K562 (cell line): ENCODE measurements at regions not wholly inside any gene's neighbourhood (a gene's known extent, or its start where the extent isn't known, plus 50 kb on each side); places are given as distances from the start of the nearest gene placed in this dataset.

Experiments
- ATAC-seq: fragments of 200-7000 bp; cut with Tn5 transposase; 3 replicates; pipeline ENCODE4 v1.9.1; 2020; ENCODE audit warnings: moderate library complexity
- BruUV-seq: library from RNA; stranded (reverse); fragments of 400-500 nt; replicated peaks from 2 replicates; lab custom pipeline; 2021; lab: Mats Ljungman, UMichigan
- CTCF ChIA-PET: fragments of 300-600 bp; formaldehyde crosslinking; extraction: SDS; loops from one replicate; lab custom pipeline; 2021; ENCODE audit warnings: low intra/inter-chr PET ratio; lab: Yijun Ruan, JAX
- POLR2A ChIA-PET: fragments of 300-600, 350-650 bp; sonication (Branson Sonifier 250); formaldehyde crosslinking; extraction: SDS; loops from one replicate; lab custom pipeline; 2021; ENCODE audit warnings: antibody characterized with exemption, inconsistent platforms; lab: Yijun Ruan, JAX
- DNase-seq, 4 experiments: peaks; one replicate each; pipeline versions ENCODE4 v3.0.0 to v3.0.0-alpha.2; 2011 to 2018; ENCODE audit warnings: low spot score in 3 of 4, mixed read lengths in 3 of 4; ENCODE audit errors: extremely low read depth in 1 of 4
- FAIRE-seq: peaks from 2 replicates; lab custom pipeline; 2011; peaks lifted over from hg19 to GRCh38; lab: Jason Lieb, UNC
- H2AFZ ChIP-seq: 2 replicates; pipeline ENCODE4 v1.6.0; 2011; ENCODE audit warnings: low read depth, low read length, control low read depth, inconsistent platforms
- H3K27ac ChIP-seq: fragments of 200-600 bp; 3 replicates; pipeline ENCODE4 v1.8.0; 2011; ENCODE audit warnings: low read depth, mild to moderate bottlenecking, control low read depth, inconsistent platforms, low read length, moderate library complexity, mixed read lengths; ENCODE audit errors: extremely low read depth
- H3K27me3 ChIP-seq, 2 experiments: fragments of 300-600 bp in 1 of 2; 2 replicates in 1 of 2; 3 replicates in 1 of 2; pipeline versions ENCODE4 v1.6.0 to v1.8.0; 2011; ENCODE audit warnings: inconsistent platforms in 2 of 2, low read length in 2 of 2, mild to moderate bottlenecking in 1 of 2, mixed read lengths in 1 of 2, moderate library complexity in 1 of 2; ENCODE audit not compliant: control insufficient read depth in 2 of 2, insufficient read depth in 2 of 2
- H3K36me3 ChIP-seq: fragments of 300-600 bp; 3 replicates; pipeline ENCODE4 v1.8.0; 2011; ENCODE audit warnings: mild to moderate bottlenecking, low read length, inconsistent platforms; ENCODE audit not compliant: control insufficient read depth, insufficient read depth
- H3K4me1 ChIP-seq, 2 experiments: fragments of 200-600 bp in 1 of 2; replicated peaks in 1 of 2; 2 replicates in 1 of 2; 3 replicates in 1 of 2; pipeline versions ENCODE4 v1.5.1 to v1.8.0; 2011; ENCODE audit warnings: inconsistent platforms in 2 of 2, low read length in 2 of 2, mild to moderate bottlenecking in 1 of 2, mixed read lengths in 1 of 2, moderate library complexity in 1 of 2; ENCODE audit not compliant: control insufficient read depth in 2 of 2, insufficient read depth in 2 of 2
- H3K4me2 ChIP-seq: 2 replicates; pipeline ENCODE4 v1.6.1; 2011; ENCODE audit warnings: low read length, control low read depth, inconsistent platforms, mixed read lengths; ENCODE audit not compliant: insufficient read depth
- H3K4me3 ChIP-seq: fragments of 200-600 bp; sonication (generic), shearing (Covaris generic); 2 replicates; pipeline ENCODE4 v1.5.1; 2016; ENCODE audit warnings: control low read depth, inconsistent platforms
- H3K79me2 ChIP-seq: fragments of 200-600 bp; 3 replicates; pipeline ENCODE4 v1.8.0; 2011; ENCODE audit warnings: low read length, inconsistent platforms; ENCODE audit not compliant: control insufficient read depth, insufficient read depth
- H3K9ac ChIP-seq, 2 experiments: 2 replicates each; pipeline versions ENCODE4 v1.6.0 to v1.6.1; 2011; ENCODE audit warnings: low read depth in 2 of 2, low read length in 2 of 2, control low read depth in 1 of 2, inconsistent platforms in 1 of 2, mild to moderate bottlenecking in 1 of 2, mixed read lengths in 1 of 2; ENCODE audit not compliant: insufficient read depth in 1 of 2
- H3K9me1 ChIP-seq: one replicate; pipeline ENCODE4 v1.6.0; 2011; ENCODE audit warnings: inconsistent platforms, mild to moderate bottlenecking, low read length, moderate library complexity; ENCODE audit not compliant: control insufficient read depth, insufficient read depth
- H3K9me3 ChIP-seq: replicated peaks from 2 replicates; pipeline ENCODE4 v1.5.1; 2011; ENCODE audit warnings: low read depth, low read length, inconsistent platforms; ENCODE audit not compliant: control insufficient read depth, insufficient read depth
- H4K20me1 ChIP-seq: replicated peaks from 2 replicates; pipeline ENCODE4 v1.6.1; 2011; ENCODE audit warnings: low read length, inconsistent platforms, mixed read lengths; ENCODE audit not compliant: control insufficient read depth, insufficient read depth
- AFF1 ChIP-seq, 2 experiments: fragments of 450-650 bp; IDR thresholded peaks; 2 replicates each; pipeline ENCODE4 v1.6.1; 2018; ENCODE audit warnings: mild to moderate bottlenecking in 2 of 2, low read depth in 1 of 2; ENCODE audit not compliant: partially characterized antibody in 2 of 2
- BHLHE40 ChIP-seq: IDR thresholded peaks from 2 replicates; pipeline ENCODE4 v1.6.1; 2011; ENCODE audit warnings: low read length, improper control_type of control experiment
- BRD4 ChIP-seq: fragments of 200-600 bp; sonication (generic); IDR thresholded peaks from 2 replicates; pipeline ENCODE4 v1.6.1; 2017; ENCODE audit warnings: inconsistent platforms
- CHCHD3 ChIP-seq: fragments of 250-450 bp; sonication (Bioruptor Pico); IDR thresholded peaks from 2 replicates; pipeline ENCODE4 v2.1.2; 2022; ENCODE audit warnings: mild to moderate bottlenecking
- CSDE1 ChIP-seq, 2 experiments: fragments of 450-650 bp; IDR thresholded peaks; 2 replicates each; pipeline ENCODE4 v1.6.1; 2016; ENCODE audit warnings: mild to moderate bottlenecking in 1 of 2
- CTCF ChIP-seq, 3 experiments: IDR thresholded peaks in 2 of 3; conservative IDR thresholded peaks in 1 of 3; 2 replicates each; pipeline ENCODE4 v1.5.1; 2011 to 2012; ENCODE audit warnings: low read length in 3 of 3, mild to moderate bottlenecking in 3 of 3, control low read depth in 2 of 3, improper control_type of control experiment in 1 of 3, inconsistent platforms in 1 of 3, low read depth in 1 of 3, mixed read lengths in 1 of 3, moderate library complexity in 1 of 3; ENCODE audit not compliant: insufficient read depth in 2 of 3
- CTCFL ChIP-seq: IDR thresholded peaks from 2 replicates; pipeline ENCODE4 v1.6.1; 2011; ENCODE audit warnings: borderline replicate concordance, low read depth, mild to moderate bottlenecking, moderate library complexity, low read length; ENCODE audit not compliant: insufficient read depth, poor library complexity, severe bottlenecking
- E2F6 ChIP-seq, 2 experiments: IDR thresholded peaks; 2 replicates each; pipeline ENCODE4 v1.6.1; 2011; ENCODE audit warnings: borderline replicate concordance in 1 of 2, control low read depth in 1 of 2, low read depth in 1 of 2, low read length in 1 of 2, mild to moderate bottlenecking in 1 of 2, mixed read lengths in 1 of 2, moderate library complexity in 1 of 2; ENCODE audit not compliant: insufficient read depth in 1 of 2, insufficient read length in 1 of 2, poor library complexity in 1 of 2, severe bottlenecking in 1 of 2; ENCODE audit errors: extremely low read depth in 1 of 2
- HMG20A ChIP-seq: fragments of 450-650 bp; formaldehyde crosslinking; conservative IDR thresholded peaks from 2 replicates; pipeline ENCODE4 v1.4.0; 2020; ENCODE audit warnings: mild to moderate bottlenecking, mixed read lengths
- RBFOX2 ChIP-seq: fragments of 200-400 bp; formaldehyde crosslinking; IDR thresholded peaks from 2 replicates; pipeline ENCODE4 v1.6.1; 2017; ENCODE audit warnings: low read depth, mild to moderate bottlenecking, low read length, moderate library complexity
- SMARCE1 ChIP-seq: fragments of 450-650 bp; IDR thresholded peaks from 2 replicates; pipeline ENCODE4 v1.7.1; 2016; ENCODE audit warnings: mild to moderate bottlenecking
- SPI1 ChIP-seq: IDR thresholded peaks from 2 replicates; pipeline ENCODE4 v1.6.1; 2011; ENCODE audit warnings: low read depth, low read length, control low read depth, borderline replicate concordance
- TBP ChIP-seq: optimal IDR thresholded peaks from 2 replicates; pipeline ENCODE3; 2011; ENCODE audit warnings: low read depth, low read length, improper control_type of control experiment
- THRAP3 ChIP-seq: fragments of 450-650 bp; IDR thresholded peaks from 2 replicates; pipeline ENCODE4 v1.6.1; 2016; ENCODE audit warnings: mild to moderate bottlenecking, inconsistent platforms, borderline replicate concordance
- WGBS: fragments of 100-300 bp; shearing (Covaris generic); methylation state at CpG from one replicate; pipeline ENCODE4 v1.1.6; 2016; ENCODE audit warnings: low coverage, mixed read lengths; ENCODE audit not compliant: insufficient coverage; ENCODE audit errors: missing lambda C conversion rate; 5-methylcytosine and 5-hydroxymethylcytosine counted together
- in situ Hi-C: fragments of 300-500 bp; cut with MboI; formaldehyde crosslinking; loops from 4 replicates; pipeline ENCODE4 v1.15.0; 2018; ENCODE audit warnings: inconsistent platforms, mixed read lengths
- intact Hi-C: fragments of 100-400 bp; cut with micrococcal nuclease; formaldehyde crosslinking; loops from 2 replicates; pipeline ENCODE4 v1.14.2; 2022

- intact Hi-C loops (no loop called here), in situ Hi-C loops (no loop called here)
- Histone ChIP-seq H3K4me2 (no peak overlapping the region), H3K27ac (no peak overlapping the region), H2AFZ (no peak overlapping the region), H3K9me1 (no peaks in the 10 kb centered on the region), H3K9ac (no peak overlapping the region), H4K20me1 (no peaks in the 10 kb centered on the region), H3K4me1 (no peaks in the 10 kb centered on the region), H3K27me3 (peaks cover 0 to 4% of the 10 kb centered on the region in 2 experiments; a peak in 1 of 5 replicates), H3K79me2 (no peaks in the 10 kb centered on the region), H3K36me3 (no peaks in the 10 kb centered on the region), H3K9me3 (no peaks in the 10 kb centered on the region), H3K4me3 (no peak overlapping the region)
- CTCF ChIA-PET = no interaction called here
- BruUV-seq = no TSS peak
- FAIRE-seq = no peak
- POLR2A ChIA-PET = no interaction called here
- no peak for ATAC-seq
- 0% methylated on average over 7 of the region's 7 CpGs for WGBS
- no peak for DNase-seq
- TF ChIP-seq AFF1 (IDR thresholded peaks at IDR 0.05; ENCODE audit: low read depth in 1 of 2, partially characterized antibody in 2 of 2) = no peak
- TF ChIP-seq SPI1 = no peak
- TF ChIP-seq BRD4 = no peak
- TF ChIP-seq CTCFL = no peak
- no peak for TF ChIP-seq CHCHD3 (CRISPR knock-in tag)
- no peak for TF ChIP-seq SMARCE1
- no peak for TF ChIP-seq CTCF (IDR thresholded peaks at IDR 0.05 in 2 of 3, conservative IDR thresholded peaks at IDR 0.05 in 1 of 3; ENCODE audit: insufficient read depth in 2 of 3, low read depth in 1 of 3, low read length in 3 of 3)
- TF ChIP-seq E2F6 (IDR thresholded peaks at IDR 0.05; ENCODE audit: borderline replicate concordance in 1 of 2, extremely low read depth in 1 of 2, insufficient read depth in 1 of 2, insufficient read length in 1 of 2, low read depth in 1 of 2, low read length in 1 of 2, poor library complexity in 1 of 2, severe bottlenecking in 1 of 2) = no peak
- no peak for TF ChIP-seq TBP
- no peak for TF ChIP-seq THRAP3
- TF ChIP-seq RBFOX2 = no peak
- TF ChIP-seq HMG20A (CRISPR knock-in tag) = no peak
- TF ChIP-seq BHLHE40 = no peak
- TF ChIP-seq CSDE1 (IDR thresholded peaks at IDR 0.05) = no peak
Measured at GRCh38 chr9:71552480-71552879, 215.8 kb downstream of the CEMIP2 start.
